Loucy (cell line): ENCODE measurements at regions not wholly inside any gene's neighbourhood (a gene's known extent, or its start where the extent isn't known, plus 50 kb on each side); places are given as distances from the start of the nearest gene placed in this dataset.

Experiments used
- H2AFZ ChIP-seq: fragments of 200-600 bp; sonication (generic); 2 replicates; pipeline ENCODE4 v1.6.0; 2016; ENCODE audit warnings: antibody characterized with exemption, mild to moderate bottlenecking, low read length, moderate library complexity
- H3F3A ChIP-seq: fragments of 200-600 bp; 2 replicates; pipeline ENCODE4 v1.6.0; 2016; ENCODE audit warnings: antibody characterized with exemption, low read depth, mild to moderate bottlenecking
- H3K27me3 ChIP-seq: fragments of 200-600 bp; sonication (generic); 2 replicates; pipeline ENCODE4 v1.6.1; 2014; ENCODE audit warnings: low read length, mild to moderate bottlenecking; ENCODE audit not compliant: insufficient read depth, poor library complexity, severe bottlenecking
- H3K36me3 ChIP-seq: fragments of 200-600 bp; sonication (generic); 2 replicates; pipeline ENCODE4 v1.6.1; 2016; ENCODE audit warnings: low read length; ENCODE audit not compliant: insufficient read depth
- H3K4me1 ChIP-seq: fragments of 200-600 bp; sonication (generic); 2 replicates; pipeline ENCODE4 v1.5.1; 2014; ENCODE audit warnings: low read length, mild to moderate bottlenecking; ENCODE audit not compliant: insufficient read depth, poor library complexity, severe bottlenecking
- H3K4me2 ChIP-seq: fragments of 200-600 bp; sonication (generic); 2 replicates; pipeline ENCODE4 v1.6.0; 2014; ENCODE audit warnings: antibody characterized with exemption, low read length, low read depth, mild to moderate bottlenecking; ENCODE audit not compliant: poor library complexity, severe bottlenecking
- H3K4me3 ChIP-seq: fragments of 200-600 bp; sonication (generic); 2 replicates; pipeline ENCODE4 v1.5.1; 2014; ENCODE audit warnings: low read length, mild to moderate bottlenecking, mixed read lengths; ENCODE audit not compliant: poor library complexity, severe bottlenecking
- H3K79me2 ChIP-seq: fragments of 200-600 bp; sonication (generic); 2 replicates; pipeline ENCODE4 v1.6.1; 2014; ENCODE audit warnings: low read length; ENCODE audit not compliant: insufficient read depth
- H3K9ac ChIP-seq: fragments of 200-600 bp; sonication (generic); 2 replicates; pipeline ENCODE4 v1.6.0; 2014; ENCODE audit warnings: mild to moderate bottlenecking, low read depth, low read length, moderate library complexity; ENCODE audit not compliant: poor library complexity, severe bottlenecking
- H3K9me2 ChIP-seq: fragments of 200-600 bp; sonication (generic); replicated peaks from 2 replicates; pipeline ENCODE4 v1.6.1; 2016; ENCODE audit warnings: low read depth, low read length, mixed read lengths
- H3K9me3 ChIP-seq: fragments of 200-600 bp; sonication (generic); 2 replicates; pipeline ENCODE4 v1.6.1; 2014; ENCODE audit warnings: mild to moderate bottlenecking, antibody characterized with exemption, low read length, low read depth; ENCODE audit not compliant: insufficient read depth
- H4K20me1 ChIP-seq: fragments of 200-600 bp; sonication (generic); 2 replicates; pipeline ENCODE4 v1.6.0; 2014; ENCODE audit warnings: antibody characterized with exemption, low read length, mild to moderate bottlenecking; ENCODE audit not compliant: insufficient read depth, poor library complexity, severe bottlenecking
- CTCF ChIP-seq: fragments of 200-600 bp; sonication (generic); conservative IDR thresholded peaks from 2 replicates; pipeline ENCODE4 v1.5.1; 2014; ENCODE audit warnings: mild to moderate bottlenecking, antibody characterized with exemption, low read length
- EZH2phosphoT487 ChIP-seq: fragments of 200-600 bp; IDR thresholded peaks from 2 replicates; pipeline ENCODE4 v1.6.1; 2018; ENCODE audit warnings: antibody characterized with exemption, mild to moderate bottlenecking, moderate library complexity, borderline replicate concordance

GRCh38 chr1:185627761-185628501 lies 106.3 kb upstream of the HMCN1 start:
- no peak overlapping the region for H3K4me3 ChIP-seq
- no peaks in the 10 kb centered on the region for H3K27me3 ChIP-seq
- H3F3A ChIP-seq = no peaks in the 10 kb centered on the region
- H3K9ac ChIP-seq = no peak overlapping the region
- H3K4me1 ChIP-seq = no peaks in the 10 kb centered on the region
- no peak overlapping the region for H2AFZ ChIP-seq
- no peaks in the 10 kb centered on the region for H3K9me2 ChIP-seq
- no peaks in the 10 kb centered on the region for H3K9me3 ChIP-seq
- no peaks in the 10 kb centered on the region for H3K36me3 ChIP-seq
- H4K20me1 ChIP-seq = no peaks in the 10 kb centered on the region
- H3K4me2 ChIP-seq = no peak overlapping the region
- H3K79me2 ChIP-seq = no peaks in the 10 kb centered on the region
- TF ChIP-seq EZH2phosphoT487 = no peak
- TF ChIP-seq CTCF = no peak

- no peaks in the 10 kb centered on the region for H3K4me1 ChIP-seq
- H3K4me2 ChIP-seq = no peak overlapping the region
- no peak overlapping the region for H3K9ac ChIP-seq
Measured at GRCh38 chr1:185627171-185627570, 107.0 kb upstream of the HMCN1 start.

GRCh38 chr1:185626344-185626743 lies 107.8 kb upstream of the HMCN1 start:
- H4K20me1 ChIP-seq = no peaks in the 10 kb centered on the region
- H3F3A ChIP-seq = no peaks in the 10 kb centered on the region
- no peaks in the 10 kb centered on the region for H3K9me2 ChIP-seq
- no peaks in the 10 kb centered on the region for H3K36me3 ChIP-seq
- TF ChIP-seq CTCF (no peak), EZH2phosphoT487 (no peak)
- H3K27me3 ChIP-seq = no peaks in the 10 kb centered on the region
- H3K4me2 ChIP-seq = no peak overlapping the region
- H3K4me1 ChIP-seq = no peaks in the 10 kb centered on the region
- H3K79me2 ChIP-seq = no peaks in the 10 kb centered on the region
- no peak overlapping the region for H2AFZ ChIP-seq
- no peak overlapping the region for H3K4me3 ChIP-seq
- H3K9me3 ChIP-seq = no peaks in the 10 kb centered on the region
- no peak overlapping the region for H3K9ac ChIP-seq

More at GRCh38 chr1:185627171-185627570, 107.0 kb upstream of the HMCN1 start:
- H3K27me3 ChIP-seq = no peaks in the 10 kb centered on the region
- no peaks in the 10 kb centered on the region for H3K36me3 ChIP-seq
- TF ChIP-seq CTCF (no peak), EZH2phosphoT487 (no peak)
- no peaks in the 10 kb centered on the region for H3K9me2 ChIP-seq
- no peaks in the 10 kb centered on the region for H3F3A ChIP-seq
- H4K20me1 ChIP-seq = no peaks in the 10 kb centered on the region
- no peak overlapping the region for H3K4me3 ChIP-seq
- no peaks in the 10 kb centered on the region for H3K9me3 ChIP-seq
- H3K79me2 ChIP-seq = no peaks in the 10 kb centered on the region
- no peak overlapping the region for H2AFZ ChIP-seq
